Keratinocyte (primary cell): ENCODE measurements at regions not wholly inside any gene's neighbourhood (a gene's known extent, or its start where the extent isn't known, plus 50 kb on each side); places are given as distances from the start of the nearest gene placed in this dataset.

ENCODE experiments used
- DNase-seq: peaks from one replicate; pipeline ENCODE4 v3.0.0-alpha.2; 2011; ENCODE audit warnings: low read depth, missing footprints, low spot score
- FAIRE-seq: peaks from 2 replicates; lab custom pipeline; 2011; peaks lifted over from hg19 to GRCh38; lab: Jason Lieb, UNC
- H2AFZ ChIP-seq: 2 replicates; pipeline ENCODE4 v1.6.0; 2012; ENCODE audit warnings: low read length, control low read depth, inconsistent platforms; ENCODE audit not compliant: control insufficient read depth
- H3K27ac ChIP-seq: 2 replicates; pipeline ENCODE4 v1.5.1; 2011; ENCODE audit warnings: low read length; ENCODE audit not compliant: control insufficient read depth, insufficient read depth
- H3K27me3 ChIP-seq: 3 replicates; pipeline ENCODE4 v1.6.0; 2011; ENCODE audit warnings: low read length; ENCODE audit not compliant: control insufficient read depth, insufficient read depth; ENCODE audit errors: extremely low read depth
- H3K36me3 ChIP-seq, 2 experiments: 2 replicates in 1 of 2; 3 replicates in 1 of 2; pipeline ENCODE4 v1.5.1; 2011; ENCODE audit warnings: low read length in 2 of 2, mild to moderate bottlenecking in 1 of 2; ENCODE audit not compliant: control insufficient read depth in 2 of 2, insufficient read depth in 2 of 2; ENCODE audit errors: extremely low read depth in 1 of 2
- H3K4me1 ChIP-seq: 3 replicates; pipeline ENCODE4 v1.5.1; 2011; ENCODE audit warnings: low read length; ENCODE audit not compliant: control insufficient read depth, insufficient read depth; ENCODE audit errors: extremely low read depth
- H3K4me2 ChIP-seq: 3 replicates; pipeline ENCODE4 v1.6.0; 2011; ENCODE audit warnings: low read depth, low read length; ENCODE audit not compliant: control insufficient read depth, insufficient read depth; ENCODE audit errors: extremely low read depth
- H3K4me3 ChIP-seq, 3 experiments: fragments of 200-600 bp in 1 of 3; sonication (generic) in 1 of 3; 2 replicates in 2 of 3; 3 replicates in 1 of 3; pipeline ENCODE4 v1.5.1; 2011 to 2016; ENCODE audit warnings: low read length in 3 of 3, mild to moderate bottlenecking in 3 of 3, control low read depth in 2 of 3, inconsistent platforms in 1 of 3, low read depth in 1 of 3, mixed read lengths in 1 of 3, mixed run types in 1 of 3, moderate library complexity in 1 of 3; ENCODE audit not compliant: control insufficient read depth in 2 of 3, insufficient read depth in 2 of 3; ENCODE audit errors: extremely low read depth in 1 of 3
- H3K79me2 ChIP-seq: 2 replicates; pipeline ENCODE4 v1.6.0; 2012; ENCODE audit warnings: low read length; ENCODE audit not compliant: control insufficient read depth, insufficient read depth
- H3K9ac ChIP-seq: 3 replicates; pipeline ENCODE4 v1.6.0; 2011; ENCODE audit warnings: low read length; ENCODE audit not compliant: control insufficient read depth, insufficient read depth; ENCODE audit errors: extremely low read depth
- H3K9me1 ChIP-seq: 3 replicates; pipeline ENCODE4 v1.6.0; 2011; ENCODE audit warnings: low read length; ENCODE audit not compliant: control insufficient read depth, insufficient read depth; ENCODE audit errors: extremely low read depth
- H3K9me3 ChIP-seq: 2 replicates; pipeline ENCODE4 v1.5.1; 2012; ENCODE audit warnings: low read depth, low read length; ENCODE audit not compliant: control insufficient read depth
- H4K20me1 ChIP-seq: 3 replicates; pipeline ENCODE4 v1.6.0; 2011; ENCODE audit warnings: low read length; ENCODE audit not compliant: control insufficient read depth, insufficient read depth; ENCODE audit errors: extremely low read depth
- EZH2 ChIP-seq: IDR thresholded peaks from one replicate; pipeline ENCODE4 v1.6.1; 2012; ENCODE audit warnings: inconsistent platforms, mild to moderate bottlenecking, low read length, moderate library complexity
- dilution Hi-C: fragments of 300-500 bp; cut with MboI; formaldehyde crosslinking; loops from one replicate; pipeline ENCODE4 v1.7.0; 2020; ENCODE audit warnings: low sequenced_read_pairs; ENCODE audit not compliant: extremely low pct_ligation_motif_present
- TF ChIP-seq, protein P1 (sequence below), 3 experiments: IDR thresholded peaks in 1 of 3; conservative IDR thresholded peaks in 1 of 3; optimal IDR thresholded peaks in 1 of 3; 2 replicates in 2 of 3; 3 replicates in 1 of 3; pipeline versions ENCODE3 to v1.5.1; 2011; ENCODE audit warnings: low read length in 3 of 3, mild to moderate bottlenecking in 3 of 3, moderate library complexity in 2 of 3, control low read depth in 1 of 3, inconsistent platforms in 1 of 3; ENCODE audit not compliant: insufficient read depth in 2 of 3; ENCODE audit errors: extremely low read depth in 1 of 3

DNA sequence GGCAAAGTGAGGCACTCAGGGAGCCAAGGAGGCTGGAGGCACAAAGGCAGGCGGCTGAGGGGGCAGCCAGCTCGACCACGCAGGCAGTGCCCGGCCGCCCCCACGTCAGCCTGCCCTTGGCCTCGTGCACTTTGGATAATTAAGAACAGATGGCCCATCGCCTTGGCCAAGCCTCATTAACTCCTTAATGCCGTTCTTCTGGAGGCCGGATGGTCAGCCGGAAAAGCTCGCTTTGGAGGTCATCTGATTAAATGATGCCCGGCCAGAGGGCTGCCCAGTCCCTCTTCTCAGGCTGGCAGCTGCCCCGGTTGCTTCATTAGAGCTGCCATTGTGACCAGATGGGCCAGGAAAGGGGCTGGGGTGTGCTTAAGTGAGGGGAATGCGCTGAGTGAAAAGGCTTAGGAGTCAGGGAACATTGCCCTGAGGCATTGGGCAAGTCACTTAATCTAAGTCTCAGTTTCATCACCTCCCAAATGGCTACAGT, 364.0 kb downstream of the NPIPA8 start:
- Histone ChIP-seq H3K4me3 (no peak overlapping the region), H3K9me1 (no peaks in the 10 kb centered on the region), H3K27ac (no peak overlapping the region), H3K4me2 (no peak overlapping the region), H3K9ac (no peak overlapping the region), H3K4me1 (no peaks in the 10 kb centered on the region), H4K20me1 (no peaks in the 10 kb centered on the region), H2AFZ (no peak overlapping the region), H3K9me3 (no peaks in the 10 kb centered on the region), H3K79me2 (no peaks in the 10 kb centered on the region), H3K27me3 (no peaks in the 10 kb centered on the region), H3K36me3 (no peaks in the 10 kb centered on the region)
- dilution Hi-C loops = no loop called here
- DNase-seq (no peak), FAIRE-seq (no peak)
- no peak for TF ChIP-seq EZH2
- TF ChIP-seq, protein P1, sequence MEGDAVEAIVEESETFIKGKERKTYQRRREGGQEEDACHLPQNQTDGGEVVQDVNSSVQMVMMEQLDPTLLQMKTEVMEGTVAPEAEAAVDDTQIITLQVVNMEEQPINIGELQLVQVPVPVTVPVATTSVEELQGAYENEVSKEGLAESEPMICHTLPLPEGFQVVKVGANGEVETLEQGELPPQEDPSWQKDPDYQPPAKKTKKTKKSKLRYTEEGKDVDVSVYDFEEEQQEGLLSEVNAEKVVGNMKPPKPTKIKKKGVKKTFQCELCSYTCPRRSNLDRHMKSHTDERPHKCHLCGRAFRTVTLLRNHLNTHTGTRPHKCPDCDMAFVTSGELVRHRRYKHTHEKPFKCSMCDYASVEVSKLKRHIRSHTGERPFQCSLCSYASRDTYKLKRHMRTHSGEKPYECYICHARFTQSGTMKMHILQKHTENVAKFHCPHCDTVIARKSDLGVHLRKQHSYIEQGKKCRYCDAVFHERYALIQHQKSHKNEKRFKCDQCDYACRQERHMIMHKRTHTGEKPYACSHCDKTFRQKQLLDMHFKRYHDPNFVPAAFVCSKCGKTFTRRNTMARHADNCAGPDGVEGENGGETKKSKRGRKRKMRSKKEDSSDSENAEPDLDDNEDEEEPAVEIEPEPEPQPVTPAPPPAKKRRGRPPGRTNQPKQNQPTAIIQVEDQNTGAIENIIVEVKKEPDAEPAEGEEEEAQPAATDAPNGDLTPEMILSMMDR (optimal IDR thresholded peaks at IDR 0.05 in 1 of 3, IDR thresholded peaks at IDR 0.05 in 1 of 3, conservative IDR thresholded peaks at IDR 0.05 in 1 of 3; ENCODE audit: extremely low read depth in 1 of 3, insufficient read depth in 2 of 3, low read length in 3 of 3) = no peak

DNA sequence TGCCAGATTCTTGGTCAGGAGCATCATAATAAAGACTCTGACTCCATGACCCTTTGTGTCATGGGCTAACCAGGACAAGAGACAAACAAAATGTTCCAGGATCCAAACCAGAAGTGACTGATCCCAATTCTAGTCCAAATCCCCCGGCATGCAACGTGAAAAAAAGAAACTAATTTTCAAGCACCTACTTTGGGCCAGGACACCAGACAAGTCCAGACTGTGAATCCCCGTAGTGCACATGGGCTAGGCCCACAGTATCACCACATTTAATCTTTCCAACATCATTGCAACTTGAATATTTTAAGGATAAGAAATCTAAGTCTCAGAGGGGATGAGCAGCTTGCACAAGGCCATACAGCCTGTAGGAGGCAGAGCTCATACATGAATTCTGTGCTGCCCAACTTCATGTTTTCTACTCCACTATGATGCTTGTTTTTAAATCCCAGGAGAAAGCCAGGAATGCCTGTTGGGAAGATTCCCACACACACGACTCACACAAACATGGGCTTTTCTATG, 365.7 kb downstream of the NPIPA8 start:
- Histone ChIP-seq H2AFZ (no peak overlapping the region), H3K4me3 (no peak overlapping the region), H3K36me3 (no peaks in the 10 kb centered on the region), H3K9me3 (no peaks in the 10 kb centered on the region), H3K27me3 (no peaks in the 10 kb centered on the region), H3K79me2 (no peaks in the 10 kb centered on the region), H4K20me1 (no peaks in the 10 kb centered on the region), H3K9me1 (no peaks in the 10 kb centered on the region), H3K4me1 (no peaks in the 10 kb centered on the region), H3K9ac (no peak overlapping the region), H3K27ac (no peak overlapping the region), H3K4me2 (no peak overlapping the region)
- dilution Hi-C loops = no loop called here
- no peak for DNase-seq
- FAIRE-seq = no peak
- TF ChIP-seq, protein P1 (optimal IDR thresholded peaks at IDR 0.05 in 1 of 3, IDR thresholded peaks at IDR 0.05 in 1 of 3, conservative IDR thresholded peaks at IDR 0.05 in 1 of 3; ENCODE audit: extremely low read depth in 1 of 3, insufficient read depth in 2 of 3, low read length in 3 of 3) = peak in 1 of 3 experiments; percentile 13
- no peak for TF ChIP-seq EZH2
